ENCODE measurements at regions not wholly inside any gene's neighbourhood (a gene's known extent, or its start where the extent isn't known, plus 50 kb on each side); places are given as distances from the start of the nearest gene placed in this dataset.

DNA sequence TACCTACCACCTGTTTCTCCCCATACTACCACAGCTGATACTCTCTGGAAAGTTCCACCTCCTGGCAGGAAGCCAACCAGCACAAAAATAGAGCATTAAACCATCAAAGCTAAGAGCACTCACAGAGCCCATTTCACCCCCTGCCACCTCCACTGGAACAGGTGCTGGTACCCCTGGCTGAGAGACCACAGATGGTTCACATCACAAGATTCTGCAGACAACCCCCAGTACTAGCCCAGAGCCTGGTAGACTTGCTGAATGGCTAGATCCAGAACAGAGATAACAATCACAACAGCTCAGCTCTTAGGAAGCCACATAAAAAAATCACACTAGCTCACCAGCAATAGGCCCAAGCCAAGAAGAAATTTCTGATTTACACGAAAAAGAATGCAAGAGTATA lies 855.2 kb downstream of the FSCB start:
- TF ChIP-seq POLR2A (IDR thresholded peaks at IDR 0.05; ENCODE audit: low read depth) (no peak), POLR2AphosphoS5 (IDR thresholded peaks at IDR 0.05) (no peak), EP300 (IDR thresholded peaks at IDR 0.05) (no peak)
- TF ChIP-seq, protein P1, sequence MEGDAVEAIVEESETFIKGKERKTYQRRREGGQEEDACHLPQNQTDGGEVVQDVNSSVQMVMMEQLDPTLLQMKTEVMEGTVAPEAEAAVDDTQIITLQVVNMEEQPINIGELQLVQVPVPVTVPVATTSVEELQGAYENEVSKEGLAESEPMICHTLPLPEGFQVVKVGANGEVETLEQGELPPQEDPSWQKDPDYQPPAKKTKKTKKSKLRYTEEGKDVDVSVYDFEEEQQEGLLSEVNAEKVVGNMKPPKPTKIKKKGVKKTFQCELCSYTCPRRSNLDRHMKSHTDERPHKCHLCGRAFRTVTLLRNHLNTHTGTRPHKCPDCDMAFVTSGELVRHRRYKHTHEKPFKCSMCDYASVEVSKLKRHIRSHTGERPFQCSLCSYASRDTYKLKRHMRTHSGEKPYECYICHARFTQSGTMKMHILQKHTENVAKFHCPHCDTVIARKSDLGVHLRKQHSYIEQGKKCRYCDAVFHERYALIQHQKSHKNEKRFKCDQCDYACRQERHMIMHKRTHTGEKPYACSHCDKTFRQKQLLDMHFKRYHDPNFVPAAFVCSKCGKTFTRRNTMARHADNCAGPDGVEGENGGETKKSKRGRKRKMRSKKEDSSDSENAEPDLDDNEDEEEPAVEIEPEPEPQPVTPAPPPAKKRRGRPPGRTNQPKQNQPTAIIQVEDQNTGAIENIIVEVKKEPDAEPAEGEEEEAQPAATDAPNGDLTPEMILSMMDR (IDR thresholded peaks at IDR 0.05): no peak
